ENCODE measurements at regions not wholly inside any gene's neighbourhood (a gene's known extent, or its start where the extent isn't known, plus 50 kb on each side); places are given as distances from the start of the nearest gene placed in this dataset.

GRCh38 chr5:5370059-5370774 lies 52.3 kb upstream of the ICE1 start:
- no peak for DNase-seq (ENCODE audit: low read depth, low spot score)
- ChIA-PET CTCF (no interaction called here), RAD21 (ENCODE audit: unreplicated experiment) (no interaction called here), SMC1A (ENCODE audit: uncharacterized antibody, unreplicated experiment) (interaction anchor here (0.6 to 1.1 kb wide), 2 partner anchors 15 to 227 kb away, joined by 3 read pairs; no protein-coding TSS in a partner anchor), POLR2A (no interaction called here)
- ATAC-seq, result no peak
- Histone ChIP-seq H3K36me3 (ENCODE audit: control insufficient read depth in 2 of 2, insufficient read depth in 2 of 2, low read length in 1 of 2) (no peaks in the 10 kb centered on the region), H3K9ac (ENCODE audit: control insufficient read depth, insufficient read depth, low read length) (no peak overlapping the region), H3K27ac (ENCODE audit: control insufficient read depth, insufficient read depth) (no peak overlapping the region), H3K4me2 (ENCODE audit: control insufficient read depth, insufficient read depth) (no peak overlapping the region), H4K20me1 (ENCODE audit: control insufficient read depth, insufficient read depth) (no peaks in the 10 kb centered on the region), H2AFZ (ENCODE audit: control insufficient read depth, low read depth, low read length) (no peak overlapping the region), H3K79me2 (ENCODE audit: control insufficient read depth, insufficient read depth, low read length) (no peaks in the 10 kb centered on the region), H3K27me3 (replicated peaks in 1 of 2; ENCODE audit: control insufficient read depth in 2 of 2, insufficient read depth in 2 of 2, low read length in 1 of 2) (no peaks in the 10 kb centered on the region), H3K9me3 (replicated peaks; ENCODE audit: control insufficient read depth, insufficient read depth, low read length) (no peaks in the 10 kb centered on the region), H3K4me1 (ENCODE audit: control insufficient read depth, insufficient read depth, low read length) (no peaks in the 10 kb centered on the region), H3K4me3 (no peak overlapping the region)
- intact Hi-C loops (cut with micrococcal nuclease; ENCODE audit: unreplicated experiment) (no loop called here), in situ Hi-C loops (cut with MboI) (no loop called here)
- FAIRE-seq, result no peak
- WGBS (ENCODE audit: insufficient coverage, insufficient replicate concordance, low lambda C conversion rate, missing lambda C conversion rate), result 57% methylated on average over 7 of the region's 7 CpGs
- TF ChIP-seq, protein P1, sequence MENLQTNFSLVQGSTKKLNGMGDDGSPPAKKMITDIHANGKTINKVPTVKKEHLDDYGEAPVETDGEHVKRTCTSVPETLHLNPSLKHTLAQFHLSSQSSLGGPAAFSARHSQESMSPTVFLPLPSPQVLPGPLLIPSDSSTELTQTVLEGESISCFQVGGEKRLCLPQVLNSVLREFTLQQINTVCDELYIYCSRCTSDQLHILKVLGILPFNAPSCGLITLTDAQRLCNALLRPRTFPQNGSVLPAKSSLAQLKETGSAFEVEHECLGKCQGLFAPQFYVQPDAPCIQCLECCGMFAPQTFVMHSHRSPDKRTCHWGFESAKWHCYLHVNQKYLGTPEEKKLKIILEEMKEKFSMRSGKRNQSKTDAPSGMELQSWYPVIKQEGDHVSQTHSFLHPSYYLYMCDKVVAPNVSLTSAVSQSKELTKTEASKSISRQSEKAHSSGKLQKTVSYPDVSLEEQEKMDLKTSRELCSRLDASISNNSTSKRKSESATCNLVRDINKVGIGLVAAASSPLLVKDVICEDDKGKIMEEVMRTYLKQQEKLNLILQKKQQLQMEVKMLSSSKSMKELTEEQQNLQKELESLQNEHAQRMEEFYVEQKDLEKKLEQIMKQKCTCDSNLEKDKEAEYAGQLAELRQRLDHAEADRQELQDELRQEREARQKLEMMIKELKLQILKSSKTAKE (IDR thresholded peaks at IDR 0.05; ENCODE audit: low read depth, poor library complexity, severe bottlenecking), result no peak
- TF ChIP-seq, protein P2, sequence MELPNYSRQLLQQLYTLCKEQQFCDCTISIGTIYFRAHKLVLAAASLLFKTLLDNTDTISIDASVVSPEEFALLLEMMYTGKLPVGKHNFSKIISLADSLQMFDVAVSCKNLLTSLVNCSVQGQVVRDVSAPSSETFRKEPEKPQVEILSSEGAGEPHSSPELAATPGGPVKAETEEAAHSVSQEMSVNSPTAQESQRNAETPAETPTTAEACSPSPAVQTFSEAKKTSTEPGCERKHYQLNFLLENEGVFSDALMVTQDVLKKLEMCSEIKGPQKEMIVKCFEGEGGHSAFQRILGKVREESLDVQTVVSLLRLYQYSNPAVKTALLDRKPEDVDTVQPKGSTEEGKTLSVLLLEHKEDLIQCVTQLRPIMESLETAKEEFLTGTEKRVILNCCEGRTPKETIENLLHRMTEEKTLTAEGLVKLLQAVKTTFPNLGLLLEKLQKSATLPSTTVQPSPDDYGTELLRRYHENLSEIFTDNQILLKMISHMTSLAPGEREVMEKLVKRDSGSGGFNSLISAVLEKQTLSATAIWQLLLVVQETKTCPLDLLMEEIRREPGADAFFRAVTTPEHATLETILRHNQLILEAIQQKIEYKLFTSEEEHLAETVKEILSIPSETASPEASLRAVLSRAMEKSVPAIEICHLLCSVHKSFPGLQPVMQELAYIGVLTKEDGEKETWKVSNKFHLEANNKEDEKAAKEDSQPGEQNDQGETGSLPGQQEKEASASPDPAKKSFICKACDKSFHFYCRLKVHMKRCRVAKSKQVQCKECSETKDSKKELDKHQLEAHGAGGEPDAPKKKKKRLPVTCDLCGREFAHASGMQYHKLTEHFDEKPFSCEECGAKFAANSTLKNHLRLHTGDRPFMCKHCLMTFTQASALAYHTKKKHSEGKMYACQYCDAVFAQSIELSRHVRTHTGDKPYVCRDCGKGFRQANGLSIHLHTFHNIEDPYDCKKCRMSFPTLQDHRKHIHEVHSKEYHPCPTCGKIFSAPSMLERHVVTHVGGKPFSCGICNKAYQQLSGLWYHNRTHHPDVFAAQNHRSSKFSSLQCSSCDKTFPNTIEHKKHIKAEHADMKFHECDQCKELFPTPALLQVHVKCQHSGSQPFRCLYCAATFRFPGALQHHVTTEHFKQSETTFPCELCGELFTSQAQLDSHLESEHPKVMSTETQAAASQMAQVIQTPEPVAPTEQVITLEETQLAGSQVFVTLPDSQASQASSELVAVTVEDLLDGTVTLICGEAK (IDR thresholded peaks at IDR 0.05; ENCODE audit: borderline replicate concordance), result no peak
- TF ChIP-seq SREBF2 (IDR thresholded peaks at IDR 0.05; ENCODE audit: low read length), result no peak
- no peak for TF ChIP-seq MEF2A (IDR thresholded peaks at IDR 0.05; ENCODE audit: insufficient read depth, low read depth, low read length)
- TF ChIP-seq SMAD1 (IDR thresholded peaks at IDR 0.05; ENCODE audit: low read depth, partially characterized antibody), result no peak
- TF ChIP-seq, protein P3, sequence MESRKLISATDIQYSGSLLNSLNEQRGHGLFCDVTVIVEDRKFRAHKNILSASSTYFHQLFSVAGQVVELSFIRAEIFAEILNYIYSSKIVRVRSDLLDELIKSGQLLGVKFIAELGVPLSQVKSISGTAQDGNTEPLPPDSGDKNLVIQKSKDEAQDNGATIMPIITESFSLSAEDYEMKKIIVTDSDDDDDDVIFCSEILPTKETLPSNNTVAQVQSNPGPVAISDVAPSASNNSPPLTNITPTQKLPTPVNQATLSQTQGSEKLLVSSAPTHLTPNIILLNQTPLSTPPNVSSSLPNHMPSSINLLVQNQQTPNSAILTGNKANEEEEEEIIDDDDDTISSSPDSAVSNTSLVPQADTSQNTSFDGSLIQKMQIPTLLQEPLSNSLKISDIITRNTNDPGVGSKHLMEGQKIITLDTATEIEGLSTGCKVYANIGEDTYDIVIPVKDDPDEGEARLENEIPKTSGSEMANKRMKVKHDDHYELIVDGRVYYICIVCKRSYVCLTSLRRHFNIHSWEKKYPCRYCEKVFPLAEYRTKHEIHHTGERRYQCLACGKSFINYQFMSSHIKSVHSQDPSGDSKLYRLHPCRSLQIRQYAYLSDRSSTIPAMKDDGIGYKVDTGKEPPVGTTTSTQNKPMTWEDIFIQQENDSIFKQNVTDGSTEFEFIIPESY (IDR thresholded peaks at IDR 0.05), result no peak
- no peak for TF ChIP-seq E4F1 (IDR thresholded peaks at IDR 0.05; ENCODE audit: borderline replicate concordance, partially characterized antibody)
- no peak for TF ChIP-seq DPF2 (IDR thresholded peaks at IDR 0.05)
- no peak for TF ChIP-seq NR2C2 (IDR thresholded peaks at IDR 0.05; ENCODE audit: borderline replicate concordance, control insufficient read depth, insufficient read length, low read depth)
- TF ChIP-seq WRNIP1 (IDR thresholded peaks at IDR 0.05; ENCODE audit: borderline replicate concordance, low read depth, low read length), result no peak
- no peak for TF ChIP-seq TCF7 (IDR thresholded peaks at IDR 0.05; ENCODE audit: borderline replicate concordance)
- no peak for TF ChIP-seq TARDBP (IDR thresholded peaks at IDR 0.05; ENCODE audit: borderline replicate concordance)
- TF ChIP-seq RBBP5 (conservative IDR thresholded peaks at IDR 0.05), result no peak
- TF ChIP-seq NFYB (IDR thresholded peaks at IDR 0.05; ENCODE audit: insufficient read depth, low read depth, low read length), result no peak
- no TSS peak for BruUV-seq (replicated peaks)

Data from GM12878 (cell line).